ENCODE measurements at regions not wholly inside any gene's neighbourhood (a gene's known extent, or its start where the extent isn't known, plus 50 kb on each side); places are given as distances from the start of the nearest gene placed in this dataset.
A peak's percentile ranks its signal among the peaks of the same experiment; 100 is the strongest.

DNA sequence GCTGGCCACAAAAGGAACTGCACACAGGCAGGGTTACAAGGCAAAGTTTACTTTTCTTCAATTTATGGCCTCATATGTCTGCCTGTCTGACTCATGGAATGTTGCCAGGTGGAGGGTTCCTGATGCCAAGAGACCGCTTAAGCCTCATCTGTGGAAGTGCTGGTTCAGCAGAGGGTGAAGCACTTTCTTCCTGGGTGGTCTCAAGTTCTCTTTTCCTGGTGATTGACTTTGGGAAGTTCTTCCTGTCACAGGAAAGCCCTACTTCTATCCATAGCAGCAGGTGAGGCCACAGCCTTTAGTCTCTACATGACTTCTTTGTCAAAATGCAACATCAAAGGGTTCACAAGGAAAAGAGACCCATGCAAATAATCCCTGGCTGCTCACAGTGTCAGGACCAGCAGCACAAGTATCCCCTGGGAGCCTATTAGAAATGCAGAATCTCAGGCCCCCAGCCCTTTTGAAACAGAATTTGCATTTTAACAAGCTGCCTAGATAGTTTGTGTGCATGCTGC, 81.4 kb upstream of the IGFBP7 start:
- Histone ChIP-seq H3K9ac (ENCODE audit: low read length) (no peak overlapping the region), H3K4me1 (ENCODE audit: control insufficient read depth, insufficient read depth, low read depth, low read length) (peaks cover 2% of the 10 kb centered on the region), H3K23ac (ENCODE audit: low read length in 2 of 2) (no peak overlapping the region), H2BK12ac (ENCODE audit: low read length in 2 of 2) (no peak overlapping the region), H2AFZ (ENCODE audit: low read depth, low read length) (no peak overlapping the region), H3K4me2 (ENCODE audit: low read length, poor library complexity, severe bottlenecking) (no peak overlapping the region), H3K4ac (ENCODE audit: low read depth in 1 of 2, low read length in 2 of 2) (no peak overlapping the region), H3K79me1 (replicated peaks; ENCODE audit: low read length, poor library complexity, severe bottlenecking) (no peaks in the 10 kb centered on the region), H2BK5ac (ENCODE audit: low read depth, low read length, poor library complexity, severe bottlenecking) (no peak overlapping the region), H3K4me3 (ENCODE audit: insufficient read depth in 1 of 2, low read depth in 1 of 2, low read length in 2 of 2) (no peak overlapping the region), H3K27ac (ENCODE audit: low read length, poor library complexity, severe bottlenecking) (no peak overlapping the region), H3K9me3 (ENCODE audit: control insufficient read depth, low read length) (no peaks in the 10 kb centered on the region), H2BK120ac (ENCODE audit: low read depth, low read length) (no peak overlapping the region), H2AK5ac (ENCODE audit: low read length, severe bottlenecking) (no peak overlapping the region), H3K36me3 (ENCODE audit: control insufficient read depth in 1 of 2, insufficient read depth in 2 of 2, low read depth in 1 of 2, low read length in 2 of 2) (no peaks in the 10 kb centered on the region), H3K18ac (ENCODE audit: low read depth in 1 of 2, low read length in 2 of 2) (no peak overlapping the region), H4K8ac (ENCODE audit: low read length) (no peak overlapping the region), H3K27me3 (ENCODE audit: control insufficient read depth in 1 of 2, insufficient read depth in 1 of 2, low read length in 2 of 2) (peaks cover 0 to 10% of the 10 kb centered on the region in 2 experiments), H4K91ac (ENCODE audit: low read length) (no peak overlapping the region), H2BK15ac (ENCODE audit: low read depth, poor library complexity, severe bottlenecking) (no peak overlapping the region), H3K14ac (ENCODE audit: low read length in 2 of 2) (no peak overlapping the region)
- DNase-seq: peak; percentile 10
- WGBS: 31% methylated on average over 1 of the region's 1 CpG

- no peaks in the 10 kb centered on the region for H3K79me1 ChIP-seq (replicated peaks; ENCODE audit: low read length, poor library complexity, severe bottlenecking)
- H3K27me3 ChIP-seq (ENCODE audit: control insufficient read depth in 1 of 2, insufficient read depth in 1 of 2, low read length in 2 of 2): peaks cover 0 to 10% of the 10 kb centered on the region in 2 experiments
- H3K23ac ChIP-seq (ENCODE audit: low read length in 2 of 2): no peak overlapping the region
- no peak overlapping the region for H3K4me3 ChIP-seq (ENCODE audit: insufficient read depth in 1 of 2, low read depth in 1 of 2, low read length in 2 of 2)
- peak overlapping the region; percentile 33 for H3K27ac ChIP-seq (ENCODE audit: low read length, poor library complexity, severe bottlenecking)
- H3K36me3 ChIP-seq (ENCODE audit: control insufficient read depth in 1 of 2, insufficient read depth in 2 of 2, low read depth in 1 of 2, low read length in 2 of 2): no peaks in the 10 kb centered on the region
- H2BK5ac ChIP-seq (ENCODE audit: low read depth, low read length, poor library complexity, severe bottlenecking): no peak overlapping the region
- no peak overlapping the region for H3K9ac ChIP-seq (ENCODE audit: low read length)
- H2BK12ac ChIP-seq (ENCODE audit: low read length in 2 of 2): no peak overlapping the region
- no peak overlapping the region for H3K14ac ChIP-seq (ENCODE audit: low read length in 2 of 2)
- no peak overlapping the region for H3K4ac ChIP-seq (ENCODE audit: low read depth in 1 of 2, low read length in 2 of 2)
- no peak overlapping the region for H4K8ac ChIP-seq (ENCODE audit: low read length)
- no peak overlapping the region for H2BK15ac ChIP-seq (ENCODE audit: low read depth, poor library complexity, severe bottlenecking)
- H3K4me2 ChIP-seq (ENCODE audit: low read length, poor library complexity, severe bottlenecking): no peak overlapping the region
- WGBS: 60% methylated on average over 12 of the region's 12 CpGs
- no peak overlapping the region for H2BK120ac ChIP-seq (ENCODE audit: low read depth, low read length)
- DNase-seq: peak; percentile 26
- H3K18ac ChIP-seq (ENCODE audit: low read depth in 1 of 2, low read length in 2 of 2): no peak overlapping the region
- H2AFZ ChIP-seq (ENCODE audit: low read depth, low read length): no peak overlapping the region
- H4K91ac ChIP-seq (ENCODE audit: low read length): no peak overlapping the region
- no peaks in the 10 kb centered on the region for H3K9me3 ChIP-seq (ENCODE audit: control insufficient read depth, low read length)
- peaks cover 2% of the 10 kb centered on the region for H3K4me1 ChIP-seq (ENCODE audit: control insufficient read depth, insufficient read depth, low read depth, low read length)
- H2AK5ac ChIP-seq (ENCODE audit: low read length, severe bottlenecking): no peak overlapping the region
Measured at GRCh38 chr4:57190601-57191481, 80.7 kb upstream of the IGFBP7 start.

DNA sequence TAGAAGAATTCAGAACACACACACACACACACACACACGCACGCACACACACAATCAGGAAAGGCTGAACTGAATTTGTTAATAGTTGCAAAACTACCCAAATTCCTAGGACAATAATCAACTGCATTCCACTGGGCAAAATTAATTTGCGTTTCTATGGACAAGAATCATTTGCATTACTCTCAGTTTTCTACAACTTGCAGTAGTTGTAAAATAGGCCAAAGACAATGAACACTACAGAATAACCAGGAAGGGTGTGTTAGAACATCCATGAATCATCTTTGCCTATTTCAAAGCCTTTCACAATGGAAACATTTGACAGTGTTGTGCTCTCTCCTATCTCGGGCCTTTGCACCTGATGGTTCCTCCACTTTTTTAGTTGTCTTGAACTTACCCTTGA, 77.1 kb upstream of the IGFBP7 start:
- Histone ChIP-seq H2AK5ac (ENCODE audit: low read length, severe bottlenecking) (no peak overlapping the region), H2AFZ (ENCODE audit: low read depth, low read length) (no peak overlapping the region), H3K36me3 (ENCODE audit: control insufficient read depth in 1 of 2, insufficient read depth in 2 of 2, low read depth in 1 of 2, low read length in 2 of 2) (no peaks in the 10 kb centered on the region), H3K9me3 (ENCODE audit: control insufficient read depth, low read length) (no peaks in the 10 kb centered on the region), H3K4me1 (ENCODE audit: control insufficient read depth, insufficient read depth, low read depth, low read length) (peaks cover 6% of the 10 kb centered on the region), H3K14ac (ENCODE audit: low read length in 2 of 2) (no peak overlapping the region), H3K27ac (ENCODE audit: low read length, poor library complexity, severe bottlenecking) (no peak overlapping the region), H2BK12ac (ENCODE audit: low read length in 2 of 2) (no peak overlapping the region), H4K8ac (ENCODE audit: low read length) (no peak overlapping the region), H3K4me2 (ENCODE audit: low read length, poor library complexity, severe bottlenecking) (no peak overlapping the region), H4K91ac (ENCODE audit: low read length) (no peak overlapping the region), H3K18ac (ENCODE audit: low read depth in 1 of 2, low read length in 2 of 2) (no peak overlapping the region), H3K4ac (ENCODE audit: low read depth in 1 of 2, low read length in 2 of 2) (no peak overlapping the region), H3K23ac (ENCODE audit: low read length in 2 of 2) (no peak overlapping the region), H3K27me3 (ENCODE audit: control insufficient read depth in 1 of 2, insufficient read depth in 1 of 2, low read length in 2 of 2) (no peaks in the 10 kb centered on the region), H2BK5ac (ENCODE audit: low read depth, low read length, poor library complexity, severe bottlenecking) (no peak overlapping the region), H3K9ac (ENCODE audit: low read length) (no peak overlapping the region), H3K79me1 (replicated peaks; ENCODE audit: low read length, poor library complexity, severe bottlenecking) (no peaks in the 10 kb centered on the region), H2BK15ac (ENCODE audit: low read depth, poor library complexity, severe bottlenecking) (no peak overlapping the region), H2BK120ac (ENCODE audit: low read depth, low read length) (no peak overlapping the region), H3K4me3 (ENCODE audit: insufficient read depth in 1 of 2, low read depth in 1 of 2, low read length in 2 of 2) (no peak overlapping the region)
- 72% methylated on average over 4 of the region's 4 CpGs for WGBS
- DNase-seq: no peak

GRCh38 chr4:57184378-57185029, 74.3 kb upstream of the IGFBP7 start:
- no peak overlapping the region for H3K27ac ChIP-seq (ENCODE audit: low read length, poor library complexity, severe bottlenecking)
- no peak overlapping the region for H2BK12ac ChIP-seq (ENCODE audit: low read length in 2 of 2)
- 94% methylated on average over 17 of the region's 18 CpGs for WGBS
- H3K9ac ChIP-seq (ENCODE audit: low read length): no peak overlapping the region
- no peaks in the 10 kb centered on the region for H3K36me3 ChIP-seq (ENCODE audit: control insufficient read depth in 1 of 2, insufficient read depth in 2 of 2, low read depth in 1 of 2, low read length in 2 of 2)
- no peak overlapping the region for H3K4me2 ChIP-seq (ENCODE audit: low read length, poor library complexity, severe bottlenecking)
- no peaks in the 10 kb centered on the region for H3K9me3 ChIP-seq (ENCODE audit: control insufficient read depth, low read length)
- no peak overlapping the region for H3K14ac ChIP-seq (ENCODE audit: low read length in 2 of 2)
- H3K27me3 ChIP-seq (ENCODE audit: control insufficient read depth in 1 of 2, insufficient read depth in 1 of 2, low read length in 2 of 2): peaks cover 0 to 2% of the 10 kb centered on the region in 2 experiments
- no peak overlapping the region for H3K4ac ChIP-seq (ENCODE audit: low read depth in 1 of 2, low read length in 2 of 2)
- no peak overlapping the region for H3K23ac ChIP-seq (ENCODE audit: low read length in 2 of 2)
- no peaks in the 10 kb centered on the region for H3K79me1 ChIP-seq (replicated peaks; ENCODE audit: low read length, poor library complexity, severe bottlenecking)
- H4K8ac ChIP-seq (ENCODE audit: low read length): no peak overlapping the region
- H2BK15ac ChIP-seq (ENCODE audit: low read depth, poor library complexity, severe bottlenecking): no peak overlapping the region
- H4K91ac ChIP-seq (ENCODE audit: low read length): no peak overlapping the region
- H2AFZ ChIP-seq (ENCODE audit: low read depth, low read length): no peak overlapping the region
- no peak overlapping the region for H3K4me3 ChIP-seq (ENCODE audit: insufficient read depth in 1 of 2, low read depth in 1 of 2, low read length in 2 of 2)
- H3K4me1 ChIP-seq (ENCODE audit: control insufficient read depth, insufficient read depth, low read depth, low read length): peaks cover 6% of the 10 kb centered on the region
- H2BK5ac ChIP-seq (ENCODE audit: low read depth, low read length, poor library complexity, severe bottlenecking): no peak overlapping the region
- no peak for DNase-seq
- H3K18ac ChIP-seq (ENCODE audit: low read depth in 1 of 2, low read length in 2 of 2): no peak overlapping the region
- H2AK5ac ChIP-seq (ENCODE audit: low read length, severe bottlenecking): no peak overlapping the region
- no peak overlapping the region for H2BK120ac ChIP-seq (ENCODE audit: low read depth, low read length)

Measured in mesenchymal stem cell (in vitro differentiated cells and primary cell).